ENCODE measurements at regions not wholly inside any gene's neighbourhood (a gene's known extent, or its start where the extent isn't known, plus 50 kb on each side); places are given as distances from the start of the nearest gene placed in this dataset.

DNA sequence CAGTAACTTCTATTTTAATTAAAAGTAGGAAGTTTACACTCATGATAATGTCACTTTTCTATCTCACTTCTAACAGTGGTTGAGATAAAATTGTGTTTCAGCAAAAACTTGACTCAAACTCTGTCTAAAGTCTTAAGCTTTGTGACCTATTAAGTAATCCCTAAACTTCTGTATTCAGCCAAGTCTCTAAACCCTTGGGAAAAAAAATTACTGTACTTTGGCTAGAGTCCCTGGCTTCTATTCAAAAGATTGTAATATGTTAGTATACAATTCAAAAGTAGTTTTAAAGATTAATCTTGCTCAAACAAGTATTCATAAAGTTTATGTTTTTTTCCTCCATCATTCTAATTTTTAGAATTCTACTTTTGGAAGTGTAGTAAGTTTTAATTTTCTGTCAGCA is 1248.8 kb downstream of the UQCRFS1 start:
- TF ChIP-seq, protein P1, sequence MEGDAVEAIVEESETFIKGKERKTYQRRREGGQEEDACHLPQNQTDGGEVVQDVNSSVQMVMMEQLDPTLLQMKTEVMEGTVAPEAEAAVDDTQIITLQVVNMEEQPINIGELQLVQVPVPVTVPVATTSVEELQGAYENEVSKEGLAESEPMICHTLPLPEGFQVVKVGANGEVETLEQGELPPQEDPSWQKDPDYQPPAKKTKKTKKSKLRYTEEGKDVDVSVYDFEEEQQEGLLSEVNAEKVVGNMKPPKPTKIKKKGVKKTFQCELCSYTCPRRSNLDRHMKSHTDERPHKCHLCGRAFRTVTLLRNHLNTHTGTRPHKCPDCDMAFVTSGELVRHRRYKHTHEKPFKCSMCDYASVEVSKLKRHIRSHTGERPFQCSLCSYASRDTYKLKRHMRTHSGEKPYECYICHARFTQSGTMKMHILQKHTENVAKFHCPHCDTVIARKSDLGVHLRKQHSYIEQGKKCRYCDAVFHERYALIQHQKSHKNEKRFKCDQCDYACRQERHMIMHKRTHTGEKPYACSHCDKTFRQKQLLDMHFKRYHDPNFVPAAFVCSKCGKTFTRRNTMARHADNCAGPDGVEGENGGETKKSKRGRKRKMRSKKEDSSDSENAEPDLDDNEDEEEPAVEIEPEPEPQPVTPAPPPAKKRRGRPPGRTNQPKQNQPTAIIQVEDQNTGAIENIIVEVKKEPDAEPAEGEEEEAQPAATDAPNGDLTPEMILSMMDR (IDR thresholded peaks at IDR 0.05), result no peak
- no peak for TF ChIP-seq POLR2A (IDR thresholded peaks at IDR 0.05)
